Liver (tissue), 8 donors: ENCODE measurements at regions not wholly inside any gene's neighbourhood (a gene's known extent, or its start where the extent isn't known, plus 50 kb on each side); places are given as distances from the start of the nearest gene placed in this dataset.

Experiments used
- DNase-seq: peaks from one replicate; pipeline ENCODE4 v3.0.0-alpha.2; 2017; ENCODE audit warnings: low spot score
- H3K27ac ChIP-seq, 2 donors: one replicate each; pipeline ENCODE4 v1.7.0; 2013; ENCODE audit warnings: inconsistent platforms in 2 of 2, low read length in 2 of 2, control low read depth in 1 of 2, low read depth in 1 of 2, mild to moderate bottlenecking in 1 of 2
- H3K27me3 ChIP-seq, 4 donors: one replicate each; pipeline versions ENCODE4 v1.6.1 to v1.7.0; 2013; ENCODE audit warnings: low read length in 3 of 4, inconsistent platforms in 1 of 4, mild to moderate bottlenecking in 1 of 4, moderate library complexity in 1 of 4; ENCODE audit not compliant: control insufficient read depth in 4 of 4, insufficient read depth in 4 of 4
- H3K36me3 ChIP-seq, 4 donors: one replicate each; pipeline versions ENCODE4 v1.6.1 to v1.7.0; 2013; ENCODE audit warnings: low read length in 3 of 4, mild to moderate bottlenecking in 3 of 4, low read depth in 1 of 4, moderate library complexity in 1 of 4; ENCODE audit not compliant: control insufficient read depth in 4 of 4, insufficient read depth in 3 of 4
- H3K4me1 ChIP-seq, 4 donors: one replicate each; pipeline versions ENCODE4 v1.6.1 to v1.7.0; 2013; ENCODE audit warnings: low read length in 3 of 4, mild to moderate bottlenecking in 3 of 4, moderate library complexity in 1 of 4; ENCODE audit not compliant: control insufficient read depth in 4 of 4, insufficient read depth in 4 of 4
- H3K4me3 ChIP-seq, 3 donors: one replicate each; pipeline versions ENCODE4 v1.6.1 to v1.7.0; 2013; ENCODE audit warnings: low read length in 3 of 3, control low read depth in 1 of 3, low read depth in 1 of 3, mild to moderate bottlenecking in 1 of 3
- H3K9ac ChIP-seq, 2 donors: one replicate each; pipeline ENCODE4 v1.7.0; 2013; ENCODE audit warnings: low read length in 2 of 2, mild to moderate bottlenecking in 2 of 2, moderate library complexity in 2 of 2, control low read depth in 1 of 2, low read depth in 1 of 2
- H3K9me3 ChIP-seq, 4 donors: one replicate each; pipeline versions ENCODE4 v1.6.1 to v1.7.0; 2013; ENCODE audit warnings: low read length in 3 of 4; ENCODE audit not compliant: control insufficient read depth in 4 of 4
- CTCF ChIP-seq: fragments of 150-350 bp; IDR thresholded peaks from 2 replicates; pipeline ENCODE4 v1.5.1; 2017; ENCODE audit warnings: improper control_type of control experiment, low read depth, low read length; ENCODE audit not compliant: missing input control
- FOXA2 ChIP-seq: IDR thresholded peaks from 2 replicates; pipeline ENCODE4 v1.6.1; 2016; ENCODE audit warnings: antibody characterized with exemption
- GABPA ChIP-seq, 2 donors: IDR thresholded peaks in 1 of 2; conservative IDR thresholded peaks in 1 of 2; 2 replicates each; pipeline ENCODE4 v1.6.1; 2016; ENCODE audit warnings: antibody characterized with exemption in 2 of 2, mild to moderate bottlenecking in 1 of 2, moderate library complexity in 1 of 2
- HNF4A ChIP-seq, 2 donors: conservative IDR thresholded peaks; 2 replicates each; pipeline ENCODE4 v1.6.1; 2016; ENCODE audit warnings: antibody characterized with exemption in 2 of 2, mild to moderate bottlenecking in 2 of 2
- HNF4G ChIP-seq: IDR thresholded peaks from 2 replicates; pipeline ENCODE4 v1.6.1; 2016; ENCODE audit warnings: antibody characterized with exemption
- JUND ChIP-seq, 2 donors: IDR thresholded peaks; 2 replicates each; pipeline ENCODE4 v1.6.1; 2016; ENCODE audit warnings: antibody characterized with exemption in 2 of 2
- MAX ChIP-seq: IDR thresholded peaks from 2 replicates; pipeline ENCODE4 v1.6.1; 2016; ENCODE audit warnings: antibody characterized with exemption
- NR2F2 ChIP-seq: IDR thresholded peaks from 2 replicates; pipeline ENCODE4 v1.6.1; 2016; ENCODE audit warnings: antibody characterized with exemption
- RAD21 ChIP-seq, 2 donors: IDR thresholded peaks; 2 replicates each; pipeline ENCODE4 v1.6.1; 2016; ENCODE audit warnings: antibody characterized with exemption in 2 of 2, mild to moderate bottlenecking in 2 of 2
- REST ChIP-seq: IDR thresholded peaks from 2 replicates; pipeline ENCODE4 v1.6.1; 2016; ENCODE audit warnings: antibody characterized with exemption, mild to moderate bottlenecking
- RXRA ChIP-seq, 2 donors: IDR thresholded peaks; 2 replicates each; pipeline ENCODE4 v1.6.1; 2017 to 2018; ENCODE audit warnings: antibody characterized with exemption in 2 of 2, mild to moderate bottlenecking in 1 of 2
- TAF1 ChIP-seq: conservative IDR thresholded peaks from 2 replicates; pipeline ENCODE4 v1.6.1; 2016; ENCODE audit warnings: antibody characterized with exemption, mild to moderate bottlenecking
- YY1 ChIP-seq: IDR thresholded peaks from 2 replicates; pipeline ENCODE4 v1.6.1; 2016; ENCODE audit warnings: antibody characterized with exemption, mild to moderate bottlenecking
- ZBTB33 ChIP-seq: IDR thresholded peaks from 2 replicates; pipeline ENCODE4 v1.6.1; 2016; ENCODE audit warnings: antibody characterized with exemption
- WGBS: extraction: QIAGEN DNeasy Blood & Tissue Kit; methylation state at CpG from one replicate; pipeline ENCODE4 v1.1.7; 2013; 5-methylcytosine and 5-hydroxymethylcytosine counted together
- donor health status: healthy.
- donor health status: healthy.
- donor health status: healthy.
- donor health status: healthy.
- donor health status: healthy.

GRCh38 chr6:33964387-33964786, 160.6 kb upstream of the MLN start:
- Histone ChIP-seq H3K4me1 (no peaks in the 10 kb centered on the region), H3K9ac (no peak overlapping the region), H3K4me3 (no peak overlapping the region), H3K27ac (no peak overlapping the region), H3K27me3 (no peaks in the 10 kb centered on the region), H3K9me3 (no peaks in the 10 kb centered on the region), H3K36me3 (no peaks in the 10 kb centered on the region)
- DNase-seq = no peak
- no peak for TF ChIP-seq ZBTB33
- TF ChIP-seq MAX = no peak
- TF ChIP-seq TAF1 = no peak
- TF ChIP-seq NR2F2 = no peak
- no peak for TF ChIP-seq RXRA (IDR thresholded peaks at IDR 0.05)
- TF ChIP-seq FOXA2 = no peak
- no peak for TF ChIP-seq GABPA (IDR thresholded peaks at IDR 0.05 in 1 of 2, conservative IDR thresholded peaks at IDR 0.05 in 1 of 2)
- no peak for TF ChIP-seq JUND (IDR thresholded peaks at IDR 0.05)
- 95% methylated on average over 3 of the region's 3 CpGs for WGBS

GRCh38 chr6:33963136-33963750, 159.4 kb upstream of the MLN start:
- no peak overlapping the region for H3K9ac ChIP-seq
- H3K9me3 ChIP-seq = no peaks in the 10 kb centered on the region
- no peaks in the 10 kb centered on the region for H3K36me3 ChIP-seq
- H3K27me3 ChIP-seq = no peaks in the 10 kb centered on the region
- TF ChIP-seq TAF1 (no peak), FOXA2 (no peak), GABPA (IDR thresholded peaks at IDR 0.05 in 1 of 2, conservative IDR thresholded peaks at IDR 0.05 in 1 of 2) (no peak), RAD21 (IDR thresholded peaks at IDR 0.05) (no peak), REST (no peak), CTCF (no peak), NR2F2 (no peak), HNF4A (conservative IDR thresholded peaks at IDR 0.05) (no peak), YY1 (no peak), ZBTB33 (no peak), HNF4G (no peak)
- DNase-seq = no peak
- H3K4me1 ChIP-seq = no peaks in the 10 kb centered on the region
- 95% methylated on average over 7 of the region's 7 CpGs for WGBS
- H3K4me3 ChIP-seq = no peak overlapping the region
- H3K27ac ChIP-seq = no peak overlapping the region
